Liver (tissue), 8 donors: ENCODE measurements at regions not wholly inside any gene's neighbourhood (a gene's known extent, or its start where the extent isn't known, plus 50 kb on each side); places are given as distances from the start of the nearest gene placed in this dataset.
"Not testable (repeated sequence)": the region's sequence is repeated elsewhere in the genome, so short reads cannot be mapped to it uniquely, and the experiment has no call there.

Experiments used
- DNase-seq: peaks from one replicate; pipeline ENCODE4 v3.0.0-alpha.2; 2017; ENCODE audit warnings: low spot score
- H3K27ac ChIP-seq, 2 donors: one replicate each; pipeline ENCODE4 v1.7.0; 2013; ENCODE audit warnings: inconsistent platforms in 2 of 2, low read length in 2 of 2, control low read depth in 1 of 2, low read depth in 1 of 2, mild to moderate bottlenecking in 1 of 2
- H3K27me3 ChIP-seq, 4 donors: one replicate each; pipeline versions ENCODE4 v1.6.1 to v1.7.0; 2013; ENCODE audit warnings: low read length in 3 of 4, inconsistent platforms in 1 of 4, mild to moderate bottlenecking in 1 of 4, moderate library complexity in 1 of 4; ENCODE audit not compliant: control insufficient read depth in 4 of 4, insufficient read depth in 4 of 4
- H3K36me3 ChIP-seq, 4 donors: one replicate each; pipeline versions ENCODE4 v1.6.1 to v1.7.0; 2013; ENCODE audit warnings: low read length in 3 of 4, mild to moderate bottlenecking in 3 of 4, low read depth in 1 of 4, moderate library complexity in 1 of 4; ENCODE audit not compliant: control insufficient read depth in 4 of 4, insufficient read depth in 3 of 4
- H3K4me1 ChIP-seq, 4 donors: one replicate each; pipeline versions ENCODE4 v1.6.1 to v1.7.0; 2013; ENCODE audit warnings: low read length in 3 of 4, mild to moderate bottlenecking in 3 of 4, moderate library complexity in 1 of 4; ENCODE audit not compliant: control insufficient read depth in 4 of 4, insufficient read depth in 4 of 4
- H3K4me3 ChIP-seq, 3 donors: one replicate each; pipeline versions ENCODE4 v1.6.1 to v1.7.0; 2013; ENCODE audit warnings: low read length in 3 of 3, control low read depth in 1 of 3, low read depth in 1 of 3, mild to moderate bottlenecking in 1 of 3
- H3K9ac ChIP-seq, 2 donors: one replicate each; pipeline ENCODE4 v1.7.0; 2013; ENCODE audit warnings: low read length in 2 of 2, mild to moderate bottlenecking in 2 of 2, moderate library complexity in 2 of 2, control low read depth in 1 of 2, low read depth in 1 of 2
- H3K9me3 ChIP-seq, 4 donors: one replicate each; pipeline versions ENCODE4 v1.6.1 to v1.7.0; 2013; ENCODE audit warnings: low read length in 3 of 4; ENCODE audit not compliant: control insufficient read depth in 4 of 4
- EGR1 ChIP-seq, 2 donors: IDR thresholded peaks; 2 replicates each; pipeline ENCODE4 v1.6.1; 2016 to 2018; ENCODE audit warnings: antibody characterized with exemption in 2 of 2, low read depth in 2 of 2
- FOXA1 ChIP-seq: IDR thresholded peaks from 2 replicates; pipeline ENCODE4 v1.6.1; 2016; ENCODE audit warnings: antibody characterized with exemption
- FOXA2 ChIP-seq: IDR thresholded peaks from 2 replicates; pipeline ENCODE4 v1.6.1; 2016; ENCODE audit warnings: antibody characterized with exemption
- GABPA ChIP-seq, 2 donors: IDR thresholded peaks in 1 of 2; conservative IDR thresholded peaks in 1 of 2; 2 replicates each; pipeline ENCODE4 v1.6.1; 2016; ENCODE audit warnings: antibody characterized with exemption in 2 of 2, mild to moderate bottlenecking in 1 of 2, moderate library complexity in 1 of 2
- HNF4A ChIP-seq, 2 donors: conservative IDR thresholded peaks; 2 replicates each; pipeline ENCODE4 v1.6.1; 2016; ENCODE audit warnings: antibody characterized with exemption in 2 of 2, mild to moderate bottlenecking in 2 of 2
- HNF4G ChIP-seq: IDR thresholded peaks from 2 replicates; pipeline ENCODE4 v1.6.1; 2016; ENCODE audit warnings: antibody characterized with exemption
- NR2F2 ChIP-seq: IDR thresholded peaks from 2 replicates; pipeline ENCODE4 v1.6.1; 2016; ENCODE audit warnings: antibody characterized with exemption
- RXRA ChIP-seq, 2 donors: IDR thresholded peaks; 2 replicates each; pipeline ENCODE4 v1.6.1; 2017 to 2018; ENCODE audit warnings: antibody characterized with exemption in 2 of 2, mild to moderate bottlenecking in 1 of 2
- SP1 ChIP-seq: IDR thresholded peaks from 2 replicates; pipeline ENCODE4 v1.6.1; 2018; ENCODE audit warnings: antibody characterized with exemption, mild to moderate bottlenecking
- TAF1 ChIP-seq: conservative IDR thresholded peaks from 2 replicates; pipeline ENCODE4 v1.6.1; 2016; ENCODE audit warnings: antibody characterized with exemption, mild to moderate bottlenecking
- YY1 ChIP-seq: IDR thresholded peaks from 2 replicates; pipeline ENCODE4 v1.6.1; 2016; ENCODE audit warnings: antibody characterized with exemption, mild to moderate bottlenecking
- WGBS: extraction: QIAGEN DNeasy Blood & Tissue Kit; methylation state at CpG from one replicate; pipeline ENCODE4 v1.1.7; 2013; 5-methylcytosine and 5-hydroxymethylcytosine counted together
- TF ChIP-seq, protein P1 (sequence below): fragments of 150-350 bp; IDR thresholded peaks from 2 replicates; pipeline ENCODE4 v1.5.1; 2017; ENCODE audit warnings: improper control_type of control experiment, low read depth, low read length; ENCODE audit not compliant: missing input control
- TF ChIP-seq, protein P2 (sequence below): IDR thresholded peaks from 2 replicates; pipeline ENCODE4 v1.6.1; 2016; ENCODE audit warnings: antibody characterized with exemption
- TF ChIP-seq, protein P3 (sequence below): IDR thresholded peaks from 2 replicates; pipeline ENCODE4 v1.6.1; 2016; ENCODE audit warnings: antibody characterized with exemption
- TF ChIP-seq, protein P4 (sequence below): IDR thresholded peaks from 2 replicates; pipeline ENCODE4 v1.6.1; 2016; ENCODE audit warnings: antibody characterized with exemption, mild to moderate bottlenecking
- TF ChIP-seq, protein P5 (sequence below): IDR thresholded peaks from 2 replicates; pipeline ENCODE4 v1.6.1; 2016; ENCODE audit warnings: antibody characterized with exemption
- donor health status: healthy.
- donor health status: healthy.
- donor health status: healthy.
- donor health status: healthy.
- donor health status: healthy.

DNA sequence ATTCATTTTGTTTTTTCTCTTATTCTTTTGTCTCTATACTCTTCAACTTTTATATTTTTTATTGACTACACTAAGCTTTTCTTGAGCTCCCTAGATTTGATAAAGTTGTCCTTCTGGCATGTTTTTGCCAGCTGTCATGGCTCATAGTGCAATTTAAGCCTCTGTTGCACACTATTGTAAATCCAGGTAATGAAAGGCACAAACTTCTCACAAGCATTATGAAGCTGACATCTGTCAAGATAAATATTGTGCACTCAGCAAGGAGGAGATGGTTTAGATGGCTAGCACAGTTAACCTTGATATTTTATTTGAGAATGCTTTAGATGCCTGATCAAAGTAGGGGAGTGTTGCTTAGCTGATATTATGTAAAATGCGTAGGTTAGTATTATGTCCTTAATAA lies 1280.9 kb downstream of the NSUN3 start:
- Histone ChIP-seq H3K4me1 (peaks cover 0 to 7% (median 3%) of the 10 kb centered on the region in 4 donors), H3K36me3 (no peaks in the 10 kb centered on the region), H3K27ac (no peak overlapping the region), H3K9ac (no peak overlapping the region), H3K27me3 (no peaks in the 10 kb centered on the region), H3K9me3 (no peaks in the 10 kb centered on the region), H3K4me3 (no peak overlapping the region)
- no peak for DNase-seq
- TF ChIP-seq FOXA1 = no peak
- no peak for TF ChIP-seq NR2F2
- no peak for TF ChIP-seq HNF4A (conservative IDR thresholded peaks at IDR 0.05)
- TF ChIP-seq EGR1 (IDR thresholded peaks at IDR 0.05; ENCODE audit: low read depth in 2 of 2) = no peak
- TF ChIP-seq YY1 = no peak
- no peak for TF ChIP-seq HNF4G
- TF ChIP-seq, protein P1, sequence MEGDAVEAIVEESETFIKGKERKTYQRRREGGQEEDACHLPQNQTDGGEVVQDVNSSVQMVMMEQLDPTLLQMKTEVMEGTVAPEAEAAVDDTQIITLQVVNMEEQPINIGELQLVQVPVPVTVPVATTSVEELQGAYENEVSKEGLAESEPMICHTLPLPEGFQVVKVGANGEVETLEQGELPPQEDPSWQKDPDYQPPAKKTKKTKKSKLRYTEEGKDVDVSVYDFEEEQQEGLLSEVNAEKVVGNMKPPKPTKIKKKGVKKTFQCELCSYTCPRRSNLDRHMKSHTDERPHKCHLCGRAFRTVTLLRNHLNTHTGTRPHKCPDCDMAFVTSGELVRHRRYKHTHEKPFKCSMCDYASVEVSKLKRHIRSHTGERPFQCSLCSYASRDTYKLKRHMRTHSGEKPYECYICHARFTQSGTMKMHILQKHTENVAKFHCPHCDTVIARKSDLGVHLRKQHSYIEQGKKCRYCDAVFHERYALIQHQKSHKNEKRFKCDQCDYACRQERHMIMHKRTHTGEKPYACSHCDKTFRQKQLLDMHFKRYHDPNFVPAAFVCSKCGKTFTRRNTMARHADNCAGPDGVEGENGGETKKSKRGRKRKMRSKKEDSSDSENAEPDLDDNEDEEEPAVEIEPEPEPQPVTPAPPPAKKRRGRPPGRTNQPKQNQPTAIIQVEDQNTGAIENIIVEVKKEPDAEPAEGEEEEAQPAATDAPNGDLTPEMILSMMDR = no peak
- TF ChIP-seq RXRA (IDR thresholded peaks at IDR 0.05) = no peak
- TF ChIP-seq, protein P2, sequence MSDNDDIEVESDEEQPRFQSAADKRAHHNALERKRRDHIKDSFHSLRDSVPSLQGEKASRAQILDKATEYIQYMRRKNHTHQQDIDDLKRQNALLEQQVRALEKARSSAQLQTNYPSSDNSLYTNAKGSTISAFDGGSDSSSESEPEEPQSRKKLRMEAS = no peak
- TF ChIP-seq FOXA2 = no peak
- TF ChIP-seq SP1 = no peak
- no peak for TF ChIP-seq TAF1
- 96% methylated on average over 1 of the region's 1 CpG for WGBS

DNA sequence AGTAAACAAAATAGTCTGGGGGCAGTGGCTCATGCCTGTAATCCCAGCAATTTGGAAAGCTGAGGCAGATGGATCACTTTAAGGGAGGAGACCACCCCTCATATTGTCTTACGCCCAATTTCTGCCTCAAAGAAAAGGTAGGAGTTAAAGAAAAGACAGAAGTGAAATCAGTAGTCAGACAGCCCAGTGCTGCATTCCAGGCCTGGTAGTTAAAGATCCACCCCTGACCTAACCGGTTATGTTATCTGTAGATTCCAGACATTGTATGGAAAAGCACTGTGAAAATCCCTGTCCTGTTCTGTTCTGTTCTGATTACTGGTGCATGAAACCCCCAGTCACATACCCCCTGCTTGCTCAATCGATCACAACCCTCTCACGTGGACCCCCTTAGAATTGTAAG lies 1285.1 kb downstream of the NSUN3 start:
- not testable (repeated sequence) for H3K4me3 ChIP-seq, H3K27ac ChIP-seq, H3K9me3 ChIP-seq, H3K36me3 ChIP-seq, DNase-seq, H3K9ac ChIP-seq, H3K27me3 ChIP-seq, H3K4me1 ChIP-seq
- 77% methylated on average over 4 of the region's 4 CpGs for WGBS

DNA sequence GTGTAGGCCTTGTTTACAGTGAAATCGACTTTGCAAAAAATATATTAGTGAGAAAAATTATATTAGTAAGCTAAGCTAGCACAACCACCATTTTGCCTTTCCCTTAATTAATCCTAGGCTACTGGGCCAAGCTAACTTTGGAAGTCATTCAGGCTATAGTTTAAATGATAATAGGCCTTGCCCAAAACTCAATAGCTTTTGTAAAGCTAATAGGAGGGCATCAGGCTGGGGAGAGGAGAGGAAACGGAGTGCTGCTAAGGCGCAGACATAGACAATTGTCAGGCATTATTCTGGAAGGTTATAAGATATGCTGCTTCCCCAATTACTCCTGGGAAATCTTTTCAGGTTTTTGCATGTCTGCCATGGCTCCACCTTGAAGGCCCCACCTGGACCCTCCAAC lies 1286.0 kb downstream of the NSUN3 start:
- 92% methylated on average over 3 of the region's 3 CpGs for WGBS
- TF ChIP-seq, protein P3, sequence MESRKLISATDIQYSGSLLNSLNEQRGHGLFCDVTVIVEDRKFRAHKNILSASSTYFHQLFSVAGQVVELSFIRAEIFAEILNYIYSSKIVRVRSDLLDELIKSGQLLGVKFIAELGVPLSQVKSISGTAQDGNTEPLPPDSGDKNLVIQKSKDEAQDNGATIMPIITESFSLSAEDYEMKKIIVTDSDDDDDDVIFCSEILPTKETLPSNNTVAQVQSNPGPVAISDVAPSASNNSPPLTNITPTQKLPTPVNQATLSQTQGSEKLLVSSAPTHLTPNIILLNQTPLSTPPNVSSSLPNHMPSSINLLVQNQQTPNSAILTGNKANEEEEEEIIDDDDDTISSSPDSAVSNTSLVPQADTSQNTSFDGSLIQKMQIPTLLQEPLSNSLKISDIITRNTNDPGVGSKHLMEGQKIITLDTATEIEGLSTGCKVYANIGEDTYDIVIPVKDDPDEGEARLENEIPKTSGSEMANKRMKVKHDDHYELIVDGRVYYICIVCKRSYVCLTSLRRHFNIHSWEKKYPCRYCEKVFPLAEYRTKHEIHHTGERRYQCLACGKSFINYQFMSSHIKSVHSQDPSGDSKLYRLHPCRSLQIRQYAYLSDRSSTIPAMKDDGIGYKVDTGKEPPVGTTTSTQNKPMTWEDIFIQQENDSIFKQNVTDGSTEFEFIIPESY = no peak
- TF ChIP-seq HNF4A (conservative IDR thresholded peaks at IDR 0.05) (no peak), NR2F2 (no peak), GABPA (IDR thresholded peaks at IDR 0.05 in 1 of 2, conservative IDR thresholded peaks at IDR 0.05 in 1 of 2) (no peak), FOXA1 (no peak), SP1 (no peak), FOXA2 (no peak), RXRA (IDR thresholded peaks at IDR 0.05) (no peak), EGR1 (IDR thresholded peaks at IDR 0.05; ENCODE audit: low read depth in 2 of 2) (no peak), HNF4G (no peak), TAF1 (no peak)
- TF ChIP-seq, protein P1 = no peak
- TF ChIP-seq, protein P4, sequence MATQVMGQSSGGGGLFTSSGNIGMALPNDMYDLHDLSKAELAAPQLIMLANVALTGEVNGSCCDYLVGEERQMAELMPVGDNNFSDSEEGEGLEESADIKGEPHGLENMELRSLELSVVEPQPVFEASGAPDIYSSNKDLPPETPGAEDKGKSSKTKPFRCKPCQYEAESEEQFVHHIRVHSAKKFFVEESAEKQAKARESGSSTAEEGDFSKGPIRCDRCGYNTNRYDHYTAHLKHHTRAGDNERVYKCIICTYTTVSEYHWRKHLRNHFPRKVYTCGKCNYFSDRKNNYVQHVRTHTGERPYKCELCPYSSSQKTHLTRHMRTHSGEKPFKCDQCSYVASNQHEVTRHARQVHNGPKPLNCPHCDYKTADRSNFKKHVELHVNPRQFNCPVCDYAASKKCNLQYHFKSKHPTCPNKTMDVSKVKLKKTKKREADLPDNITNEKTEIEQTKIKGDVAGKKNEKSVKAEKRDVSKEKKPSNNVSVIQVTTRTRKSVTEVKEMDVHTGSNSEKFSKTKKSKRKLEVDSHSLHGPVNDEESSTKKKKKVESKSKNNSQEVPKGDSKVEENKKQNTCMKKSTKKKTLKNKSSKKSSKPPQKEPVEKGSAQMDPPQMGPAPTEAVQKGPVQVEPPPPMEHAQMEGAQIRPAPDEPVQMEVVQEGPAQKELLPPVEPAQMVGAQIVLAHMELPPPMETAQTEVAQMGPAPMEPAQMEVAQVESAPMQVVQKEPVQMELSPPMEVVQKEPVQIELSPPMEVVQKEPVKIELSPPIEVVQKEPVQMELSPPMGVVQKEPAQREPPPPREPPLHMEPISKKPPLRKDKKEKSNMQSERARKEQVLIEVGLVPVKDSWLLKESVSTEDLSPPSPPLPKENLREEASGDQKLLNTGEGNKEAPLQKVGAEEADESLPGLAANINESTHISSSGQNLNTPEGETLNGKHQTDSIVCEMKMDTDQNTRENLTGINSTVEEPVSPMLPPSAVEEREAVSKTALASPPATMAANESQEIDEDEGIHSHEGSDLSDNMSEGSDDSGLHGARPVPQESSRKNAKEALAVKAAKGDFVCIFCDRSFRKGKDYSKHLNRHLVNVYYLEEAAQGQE = no peak
- TF ChIP-seq, protein P5, sequence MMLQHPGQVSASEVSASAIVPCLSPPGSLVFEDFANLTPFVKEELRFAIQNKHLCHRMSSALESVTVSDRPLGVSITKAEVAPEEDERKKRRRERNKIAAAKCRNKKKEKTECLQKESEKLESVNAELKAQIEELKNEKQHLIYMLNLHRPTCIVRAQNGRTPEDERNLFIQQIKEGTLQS = no peak
- TF ChIP-seq, protein P2 = no peak

More for the DNA sequence above, 1286.0 kb downstream of the NSUN3 start:
- Histone ChIP-seq H3K27ac (no peak overlapping the region), H3K9me3 (no peaks in the 10 kb centered on the region), H3K9ac (no peak overlapping the region), H3K4me3 (no peak overlapping the region), H3K27me3 (no peaks in the 10 kb centered on the region), H3K36me3 (no peaks in the 10 kb centered on the region), H3K4me1 (peaks cover 0 to 1% (median 0%) of the 10 kb centered on the region in 4 donors)
- DNase-seq = no peak
